Skeletal muscle satellite cell (primary cell): ENCODE measurements at regions not wholly inside any gene's neighbourhood (a gene's known extent, or its start where the extent isn't known, plus 50 kb on each side); places are given as distances from the start of the nearest gene placed in this dataset.

Experiments used
- H3K27me3 ChIP-seq: 2 replicates; pipeline ENCODE4 v1.7.0; 2013; ENCODE audit warnings: low read length; ENCODE audit not compliant: control insufficient read depth, insufficient read depth
- H3K36me3 ChIP-seq: 2 replicates; pipeline ENCODE4 v1.7.0; 2013; ENCODE audit warnings: mild to moderate bottlenecking, control low read depth, low read length; ENCODE audit not compliant: insufficient read depth
- H3K4me1 ChIP-seq: 2 replicates; pipeline ENCODE4 v1.7.0; 2013; ENCODE audit warnings: low read length; ENCODE audit not compliant: control insufficient read depth, insufficient read depth
- H3K4me2 ChIP-seq: 2 replicates; pipeline ENCODE4 v1.7.0; 2013; ENCODE audit warnings: mild to moderate bottlenecking, low read length
- H3K4me3 ChIP-seq: 2 replicates; pipeline ENCODE4 v1.7.0; 2013; ENCODE audit warnings: low read length
- H3K9ac ChIP-seq: 2 replicates; pipeline ENCODE4 v1.7.0; 2013; ENCODE audit warnings: mild to moderate bottlenecking, low read depth, low read length, moderate library complexity
- H3K9me3 ChIP-seq: replicated peaks from 2 replicates; pipeline ENCODE4 v1.7.0; 2013; ENCODE audit warnings: mild to moderate bottlenecking, control low read depth, low read length

DNA sequence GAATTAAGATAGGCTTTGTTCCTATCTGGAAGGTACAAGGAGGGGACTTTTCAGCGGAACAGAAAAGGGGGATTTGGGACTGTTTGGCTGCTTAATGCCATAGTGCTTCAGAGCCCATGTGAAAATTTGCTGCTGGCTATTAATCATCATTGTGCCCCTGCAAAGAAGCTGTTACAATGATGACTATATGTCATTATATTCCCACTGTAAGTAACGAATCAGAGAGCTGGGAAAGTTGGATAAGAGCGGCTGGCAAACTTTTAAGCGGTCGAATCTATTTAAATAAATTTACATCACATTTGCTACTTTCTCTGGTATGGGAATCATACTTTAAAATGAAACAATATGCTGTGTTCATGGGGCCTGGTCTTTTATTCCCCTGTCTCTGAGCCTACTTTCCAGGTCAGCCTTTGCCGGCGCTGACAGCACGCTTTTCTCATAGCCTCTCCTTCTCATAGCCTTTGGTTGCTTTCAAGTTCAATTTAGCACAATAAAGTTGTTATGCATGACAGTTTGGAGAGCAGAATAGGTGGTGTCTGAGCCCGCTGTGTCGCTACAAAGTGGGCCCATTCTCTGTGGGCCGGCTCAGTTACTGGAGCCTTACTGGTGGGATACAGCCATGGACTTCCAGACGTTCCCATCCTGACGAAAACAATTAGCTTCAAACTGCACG, 271.2 kb upstream of the TMEM161B start:
- no peaks in the 10 kb centered on the region for H3K4me1 ChIP-seq
- H3K36me3 ChIP-seq = no peaks in the 10 kb centered on the region
- peaks cover 18% of the 10 kb centered on the region for H3K27me3 ChIP-seq
- no peak overlapping the region for H3K9ac ChIP-seq
- H3K4me2 ChIP-seq = no peak overlapping the region
- H3K4me3 ChIP-seq = no peak overlapping the region
- H3K9me3 ChIP-seq = no peaks in the 10 kb centered on the region

GRCh38 chr5:88539026-88539425, 270.4 kb upstream of the TMEM161B start:
- Histone ChIP-seq H3K36me3 (no peaks in the 10 kb centered on the region), H3K4me1 (no peaks in the 10 kb centered on the region), H3K27me3 (peaks cover 18% of the 10 kb centered on the region), H3K4me2 (no peak overlapping the region), H3K9ac (no peak overlapping the region), H3K4me3 (no peak overlapping the region), H3K9me3 (no peaks in the 10 kb centered on the region)

DNA sequence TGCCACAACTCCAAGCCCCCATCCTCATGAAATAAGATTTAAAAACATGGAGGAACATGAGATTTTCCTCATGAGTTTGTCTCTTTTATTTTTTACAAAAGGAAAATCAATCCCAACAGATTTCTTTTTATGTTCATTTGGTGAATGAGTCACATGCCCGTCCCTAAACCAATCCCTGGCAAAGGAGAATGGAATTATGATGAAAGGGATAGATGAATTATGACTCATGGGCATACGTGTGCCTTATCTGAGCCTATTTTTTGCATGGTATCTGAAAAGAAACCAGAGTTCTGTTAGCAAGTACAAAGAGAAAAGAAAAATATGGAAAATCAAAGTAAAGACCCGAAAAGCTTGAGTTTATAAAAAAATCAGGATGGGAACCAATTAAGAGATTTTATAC, 267.5 kb upstream of the TMEM161B start:
- no peaks in the 10 kb centered on the region for H3K36me3 ChIP-seq

GRCh38 chr5:88524941-88525340, 256.3 kb upstream of the TMEM161B start:
- Histone ChIP-seq H3K9me3 (no peaks in the 10 kb centered on the region), H3K27me3 (no peaks in the 10 kb centered on the region), H3K4me1 (no peaks in the 10 kb centered on the region), H3K36me3 (no peaks in the 10 kb centered on the region), H3K9ac (no peak overlapping the region), H3K4me2 (no peak overlapping the region), H3K4me3 (no peak overlapping the region)

More for the DNA sequence above, 267.5 kb upstream of the TMEM161B start:
- no peak overlapping the region for H3K9ac ChIP-seq
- H3K4me2 ChIP-seq = no peak overlapping the region
- H3K9me3 ChIP-seq = no peaks in the 10 kb centered on the region
- H3K27me3 ChIP-seq = peaks cover 18% of the 10 kb centered on the region
- no peak overlapping the region for H3K4me3 ChIP-seq
- H3K4me1 ChIP-seq = no peaks in the 10 kb centered on the region

DNA sequence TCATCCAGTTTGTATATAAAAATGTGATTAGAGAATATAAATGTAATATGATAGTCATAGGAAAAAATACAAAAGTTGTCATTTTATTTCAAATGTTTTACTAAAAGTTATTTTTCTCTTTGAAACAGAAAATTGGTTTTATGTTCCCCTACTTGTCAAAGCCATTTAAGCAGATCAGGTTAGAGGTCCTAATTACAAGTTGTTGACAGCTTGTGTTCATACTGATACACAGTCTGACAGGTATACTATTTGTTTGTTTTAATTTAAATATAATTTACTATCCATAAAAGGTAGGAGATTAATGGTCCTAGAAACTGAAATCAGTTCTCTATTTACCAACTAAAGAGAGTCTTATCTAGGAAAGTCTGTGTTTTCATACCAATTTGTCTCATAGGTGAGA, 250.4 kb upstream of the TMEM161B start:
- Histone ChIP-seq H3K9ac (no peak overlapping the region), H3K4me3 (no peak overlapping the region)

GRCh38 chr5:88518131-88519016, 249.7 kb upstream of the TMEM161B start:
- H3K36me3 ChIP-seq = no peaks in the 10 kb centered on the region
- no peak overlapping the region for H3K9ac ChIP-seq
- H3K4me2 ChIP-seq = no peak overlapping the region
- no peaks in the 10 kb centered on the region for H3K27me3 ChIP-seq
- no peak overlapping the region for H3K4me3 ChIP-seq
- H3K4me1 ChIP-seq = no peaks in the 10 kb centered on the region
- H3K9me3 ChIP-seq = no peaks in the 10 kb centered on the region

More for the DNA sequence above, 250.4 kb upstream of the TMEM161B start:
- H3K4me1 ChIP-seq = no peaks in the 10 kb centered on the region
- H3K27me3 ChIP-seq = no peaks in the 10 kb centered on the region
- H3K4me2 ChIP-seq = no peak overlapping the region
- H3K9me3 ChIP-seq = no peaks in the 10 kb centered on the region
- H3K36me3 ChIP-seq = no peaks in the 10 kb centered on the region

DNA sequence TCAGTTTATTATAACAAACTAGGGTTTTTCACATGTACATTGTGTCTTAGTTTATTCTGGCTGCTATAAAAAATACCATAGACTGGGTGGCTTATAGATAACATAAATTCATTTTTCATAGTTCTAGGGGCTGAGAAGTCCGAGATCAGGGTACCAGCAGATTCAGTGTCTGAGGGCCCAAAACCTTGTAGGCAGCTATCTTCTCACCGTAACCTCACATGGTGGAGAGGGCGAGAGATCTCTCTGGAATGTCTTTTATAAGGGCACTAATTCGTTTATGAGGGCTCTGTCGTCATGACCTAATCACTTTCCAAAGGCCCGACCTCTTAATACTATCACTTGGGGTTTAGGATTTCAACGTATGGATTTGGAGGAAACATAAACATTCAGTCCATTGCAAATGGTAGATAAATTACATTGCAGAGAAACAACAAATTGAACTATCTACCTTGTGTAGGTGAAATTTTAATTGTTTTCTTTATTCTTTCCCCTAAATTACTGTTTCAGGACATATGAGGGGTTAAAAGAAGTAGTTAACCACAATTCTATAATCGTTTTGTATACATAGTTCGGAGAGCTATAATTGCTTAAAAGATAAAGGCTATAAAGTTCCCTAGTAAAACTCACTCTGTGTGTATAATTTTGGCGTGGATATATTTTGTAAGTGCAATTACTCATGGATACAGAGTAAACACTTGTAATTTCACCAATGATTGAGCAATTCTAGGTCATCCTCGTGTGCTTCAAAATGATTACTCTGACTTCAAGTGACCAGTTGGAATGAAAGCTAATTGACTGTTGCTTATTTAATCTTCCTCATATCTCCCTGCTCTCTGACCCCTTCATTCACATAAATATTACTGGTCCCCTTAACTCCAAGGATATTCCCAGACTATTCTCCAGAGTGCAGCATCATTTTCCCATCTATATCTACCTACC, 247.5 kb upstream of the TMEM161B start:
- no peaks in the 10 kb centered on the region for H3K9me3 ChIP-seq
- no peak overlapping the region for H3K4me2 ChIP-seq
- H3K4me1 ChIP-seq = no peaks in the 10 kb centered on the region
- peaks cover 2% of the 10 kb centered on the region for H3K27me3 ChIP-seq
- H3K36me3 ChIP-seq = no peaks in the 10 kb centered on the region
- no peak overlapping the region for H3K9ac ChIP-seq
- no peak overlapping the region for H3K4me3 ChIP-seq

DNA sequence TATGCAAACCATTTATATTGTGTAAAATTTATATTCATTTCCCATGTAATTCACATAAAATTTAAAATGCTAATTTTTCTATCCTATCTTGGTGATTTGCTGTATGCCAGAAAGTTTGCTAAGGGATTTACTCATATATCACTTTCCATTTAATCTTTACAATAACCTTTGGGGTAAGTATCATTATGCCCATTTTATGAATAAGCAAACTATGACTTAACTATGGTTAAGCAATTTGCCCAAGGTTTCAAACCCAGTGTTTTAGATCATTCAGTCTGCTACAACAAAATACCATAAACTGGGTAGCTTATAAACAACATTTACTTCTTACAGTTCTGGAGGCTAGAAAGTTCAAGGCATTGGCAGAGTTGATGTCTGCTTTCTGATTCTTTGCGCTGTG, 246.4 kb upstream of the TMEM161B start:
- H3K9ac ChIP-seq = no peak overlapping the region
- no peaks in the 10 kb centered on the region for H3K36me3 ChIP-seq
- peaks cover 8% of the 10 kb centered on the region for H3K27me3 ChIP-seq
- H3K4me2 ChIP-seq = no peak overlapping the region
- H3K4me1 ChIP-seq = no peaks in the 10 kb centered on the region
- no peaks in the 10 kb centered on the region for H3K9me3 ChIP-seq
- no peak overlapping the region for H3K4me3 ChIP-seq

- Histone ChIP-seq H3K36me3 (no peaks in the 10 kb centered on the region), H3K27me3 (peaks cover 30% of the 10 kb centered on the region), H3K4me1 (no peaks in the 10 kb centered on the region), H3K4me3 (no peak overlapping the region), H3K9ac (no peak overlapping the region), H3K9me3 (no peaks in the 10 kb centered on the region), H3K4me2 (no peak overlapping the region)
Measured at GRCh38 chr5:88509403-88509802, 240.8 kb upstream of the TMEM161B start.

GRCh38 chr5:88507261-88507660, 238.6 kb upstream of the TMEM161B start:
- H3K9me3 ChIP-seq = no peaks in the 10 kb centered on the region
- H3K36me3 ChIP-seq = no peaks in the 10 kb centered on the region
- peaks cover 28% of the 10 kb centered on the region for H3K27me3 ChIP-seq
- no peak overlapping the region for H3K4me2 ChIP-seq
- no peaks in the 10 kb centered on the region for H3K4me1 ChIP-seq
- no peak overlapping the region for H3K4me3 ChIP-seq
- no peak overlapping the region for H3K9ac ChIP-seq

- Histone ChIP-seq H3K4me3 (no peak overlapping the region), H3K9me3 (no peaks in the 10 kb centered on the region), H3K9ac (no peak overlapping the region), H3K36me3 (no peaks in the 10 kb centered on the region), H3K27me3 (peaks cover 13% of the 10 kb centered on the region), H3K4me1 (no peaks in the 10 kb centered on the region), H3K4me2 (peak overlapping the region; percentile 85)
Measured at GRCh38 chr5:88503406-88503805, 234.8 kb upstream of the TMEM161B start.
